Left ventricle myocardium inferior (tissue), 1 donor: ENCODE measurements at regions not wholly inside any gene's neighbourhood (a gene's known extent, or its start where the extent isn't known, plus 50 kb on each side); places are given as distances from the start of the nearest gene placed in this dataset.

ENCODE experiments used
- DNase-seq: peaks from one replicate; pipeline ENCODE4 v3.0.0-alpha.2; 2020
- H3K27ac ChIP-seq: fragments of 200-600 bp; replicated peaks from 2 replicates; pipeline ENCODE4 v1.8.0; 2021
- H3K27me3 ChIP-seq: fragments of 200-600 bp; 2 replicates; pipeline ENCODE4 v1.8.0; 2021; ENCODE audit warnings: low read depth
- H3K36me3 ChIP-seq: fragments of 200-600 bp; 2 replicates; pipeline ENCODE4 v1.8.0; 2021
- H3K4me1 ChIP-seq: fragments of 200-600 bp; 2 replicates; pipeline ENCODE4 v1.8.0; 2021
- H3K4me3 ChIP-seq: fragments of 200-600 bp; 2 replicates; pipeline ENCODE4 v1.8.0; 2021; ENCODE audit warnings: mild to moderate bottlenecking, moderate library complexity
- H3K9me3 ChIP-seq: fragments of 200-600 bp; replicated peaks from 2 replicates; pipeline ENCODE4 v1.8.0; 2021
- CTCF ChIP-seq: fragments of 200-600 bp; IDR thresholded peaks from 2 replicates; pipeline ENCODE4 v1.8.0; 2021; ENCODE audit warnings: antibody characterized with exemption, mild to moderate bottlenecking, borderline replicate concordance
- intact Hi-C: fragments of 100-400 bp; cut with micrococcal nuclease; formaldehyde crosslinking; loops from one replicate; pipeline ENCODE4 v1.11.0; 2022
- donor health status: DM: no; HTN: yes; CAD: no; lungs with severe emphysema.

GRCh38 chr1:60137406-60137805 lies 63.8 kb upstream of the C1orf87 start:
- Histone ChIP-seq H3K27ac (no peak overlapping the region), H3K4me3 (no peak overlapping the region), H3K4me1 (no peaks in the 10 kb centered on the region), H3K27me3 (peaks cover 3% of the 10 kb centered on the region), H3K36me3 (no peaks in the 10 kb centered on the region), H3K9me3 (no peaks in the 10 kb centered on the region)
- DNase-seq, result no peak
- intact Hi-C loops, result no loop called here
- TF ChIP-seq CTCF, result no peak

DNA sequence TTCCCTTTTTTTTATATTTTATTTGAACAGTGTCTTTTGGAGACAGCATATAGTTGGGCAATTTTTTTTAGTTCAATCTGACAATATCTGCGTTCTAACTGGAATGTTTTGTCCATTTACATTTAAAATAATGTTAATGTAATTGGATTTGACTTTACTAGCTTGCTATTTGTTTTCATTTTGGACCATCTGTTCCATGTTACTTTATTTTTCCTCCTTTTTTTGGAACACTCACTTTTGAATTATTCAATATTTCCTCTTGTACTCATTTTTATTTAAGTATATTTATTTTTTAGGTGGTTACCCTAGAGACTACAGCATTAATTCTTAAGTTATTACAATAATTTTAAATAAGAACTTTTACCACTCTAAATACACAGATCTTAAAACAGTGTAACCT lies 62.8 kb upstream of the C1orf87 start:
- TF ChIP-seq CTCF, result no peak
- no peak overlapping the region for H3K4me3 ChIP-seq
- no peaks in the 10 kb centered on the region for H3K36me3 ChIP-seq
- H3K27me3 ChIP-seq, result peaks cover 3% of the 10 kb centered on the region
- no peaks in the 10 kb centered on the region for H3K4me1 ChIP-seq
- DNase-seq, result no peak
- H3K9me3 ChIP-seq, result no peaks in the 10 kb centered on the region
- no peak overlapping the region for H3K27ac ChIP-seq
- intact Hi-C loops, result no loop called here

- intact Hi-C loops, result no loop called here
Measured at GRCh38 chr1:60134716-60135115, 61.1 kb upstream of the C1orf87 start.

DNA sequence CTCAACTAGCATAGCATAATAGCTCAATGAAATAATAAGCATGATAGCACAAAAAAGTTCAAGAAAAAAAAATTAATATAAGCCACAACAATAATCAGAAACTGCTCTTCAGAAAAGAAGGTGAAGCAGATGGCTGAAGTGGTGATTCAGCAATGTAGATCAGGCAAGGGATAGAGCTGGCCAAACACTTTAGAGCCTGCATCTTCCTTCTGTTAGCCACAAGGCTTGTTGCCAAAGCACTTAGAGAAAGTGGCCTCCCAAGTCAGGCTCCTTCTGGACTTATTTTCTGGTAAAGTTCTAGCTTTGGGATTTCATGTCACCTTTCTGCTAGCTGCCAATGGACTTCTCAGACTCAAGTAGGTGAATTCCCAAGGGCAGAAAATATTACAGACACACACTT lies 60.3 kb upstream of the C1orf87 start:
- no peaks in the 10 kb centered on the region for H3K36me3 ChIP-seq
- intact Hi-C loops, result no loop called here
- H3K4me1 ChIP-seq, result no peaks in the 10 kb centered on the region
- H3K27me3 ChIP-seq, result peaks cover 3% of the 10 kb centered on the region
- DNase-seq, result no peak
- no peak overlapping the region for H3K27ac ChIP-seq
- no peak for TF ChIP-seq CTCF
- H3K9me3 ChIP-seq, result no peaks in the 10 kb centered on the region
- H3K4me3 ChIP-seq, result no peak overlapping the region

More at GRCh38 chr1:60134716-60135115, 61.1 kb upstream of the C1orf87 start:
- peaks cover 3% of the 10 kb centered on the region for H3K27me3 ChIP-seq
- H3K27ac ChIP-seq, result no peak overlapping the region
- no peaks in the 10 kb centered on the region for H3K36me3 ChIP-seq
- DNase-seq, result no peak
- no peaks in the 10 kb centered on the region for H3K4me1 ChIP-seq
- no peak overlapping the region for H3K4me3 ChIP-seq
- no peaks in the 10 kb centered on the region for H3K9me3 ChIP-seq
- no peak for TF ChIP-seq CTCF

DNA sequence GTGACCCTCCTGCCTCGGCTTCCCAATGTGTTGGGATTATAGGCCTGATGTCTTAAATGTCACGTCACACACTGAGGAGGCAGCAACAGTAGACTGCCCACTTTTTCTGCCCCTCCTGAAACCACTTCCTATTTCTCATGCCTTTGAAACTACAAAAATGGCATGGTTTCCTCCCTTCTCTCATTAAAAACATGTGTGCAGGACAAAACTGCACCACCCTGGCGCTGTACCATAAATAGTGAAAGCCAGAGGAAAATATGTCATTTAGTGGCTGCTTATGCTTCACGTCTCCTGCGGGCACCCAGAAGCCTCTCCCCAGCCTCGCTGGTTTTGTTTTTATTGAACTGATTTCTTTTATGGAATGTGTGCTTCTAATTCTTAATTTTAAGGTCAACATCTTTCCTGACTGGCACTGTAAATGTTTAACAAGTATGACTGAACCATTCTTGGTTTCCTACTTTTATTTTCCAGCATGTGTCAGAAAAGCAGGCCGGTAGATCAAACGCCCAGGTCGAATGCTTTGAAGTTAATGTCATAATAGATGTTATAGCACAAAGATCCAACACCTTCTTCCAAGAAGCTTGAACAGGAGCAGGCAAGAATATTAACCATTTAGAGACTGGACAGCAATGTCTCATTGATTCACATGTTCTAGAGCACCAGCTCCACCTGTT lies 59.6 kb upstream of the C1orf87 start:
- H3K36me3 ChIP-seq, result no peaks in the 10 kb centered on the region
- no peak for TF ChIP-seq CTCF
- H3K4me1 ChIP-seq, result no peaks in the 10 kb centered on the region
- no peaks in the 10 kb centered on the region for H3K27me3 ChIP-seq
- intact Hi-C loops, result no loop called here
- no peak overlapping the region for H3K4me3 ChIP-seq
- no peaks in the 10 kb centered on the region for H3K9me3 ChIP-seq
- no peak overlapping the region for H3K27ac ChIP-seq
- DNase-seq, result no peak
